CD14-positive monocyte (primary cell): ENCODE measurements at regions not wholly inside any gene's neighbourhood (a gene's known extent, or its start where the extent isn't known, plus 50 kb on each side); places are given as distances from the start of the nearest gene placed in this dataset.

Experiments
- DNase-seq, 3 donors: peaks; one replicate each; pipeline ENCODE4 v3.0.0-alpha.2; 2011 to 2022
- H2AFZ ChIP-seq: 2 replicates; pipeline ENCODE4 v1.6.0; 2012; ENCODE audit warnings: mild to moderate bottlenecking, low read depth, low read length, inconsistent platforms; ENCODE audit not compliant: insufficient read depth, poor library complexity, severe bottlenecking
- H3K27ac ChIP-seq, 2 donors: 1 replicate in 1 of 2; 2 replicates in 1 of 2; pipeline ENCODE4 v1.5.1; 2012 to 2013; ENCODE audit warnings: low read length in 2 of 2, control low read depth in 1 of 2, inconsistent platforms in 1 of 2, low read depth in 1 of 2, mild to moderate bottlenecking in 1 of 2
- H3K27me3 ChIP-seq, 2 donors: one replicate each; pipeline versions ENCODE4 v1.6.0 to v1.6.1; 2011 to 2013; ENCODE audit warnings: low read length in 2 of 2; ENCODE audit not compliant: control insufficient read depth in 2 of 2, insufficient read depth in 2 of 2
- H3K36me3 ChIP-seq, 2 donors: replicated peaks in 1 of 2; 1 replicate in 1 of 2; 2 replicates in 1 of 2; pipeline versions ENCODE4 v1.5.1 to v1.6.1; 2012 to 2013; ENCODE audit warnings: low read length in 2 of 2, control low read depth in 1 of 2, inconsistent platforms in 1 of 2, mild to moderate bottlenecking in 1 of 2; ENCODE audit not compliant: insufficient read depth in 2 of 2, control insufficient read depth in 1 of 2
- H3K4me1 ChIP-seq, 2 donors: 1 replicate in 1 of 2; 2 replicates in 1 of 2; pipeline versions ENCODE4 v1.5.1 to v1.6.1; 2012 to 2013; ENCODE audit warnings: low read length in 2 of 2, control low read depth in 1 of 2, inconsistent platforms in 1 of 2, mild to moderate bottlenecking in 1 of 2, moderate library complexity in 1 of 2; ENCODE audit not compliant: insufficient read depth in 2 of 2, control insufficient read depth in 1 of 2
- H3K4me2 ChIP-seq: replicated peaks from 2 replicates; pipeline ENCODE3; 2012; ENCODE audit warnings: low read length, moderate library complexity, mild to moderate bottlenecking; ENCODE audit not compliant: poor library complexity, severe bottlenecking; ENCODE audit errors: extremely low read depth
- H3K4me3 ChIP-seq, 3 experiments: fragments of 200-600 bp in 1 of 3; sonication (generic) in 1 of 3; replicated peaks in 1 of 3; 1 replicate in 2 of 3; 2 replicates in 1 of 3; pipeline ENCODE4 v1.5.1; 2011 to 2013; ENCODE audit warnings: low read length in 3 of 3, mild to moderate bottlenecking in 3 of 3, control low read depth in 2 of 3, low read depth in 2 of 3, inconsistent platforms in 1 of 3, moderate library complexity in 1 of 3
- H3K79me2 ChIP-seq: 2 replicates; pipeline ENCODE4 v1.6.0; 2012; ENCODE audit warnings: mild to moderate bottlenecking, control low read depth, inconsistent platforms, low read length, moderate library complexity; ENCODE audit not compliant: insufficient read depth
- H3K9ac ChIP-seq: 2 replicates; pipeline ENCODE4 v1.6.0; 2017; ENCODE audit warnings: low read length, mild to moderate bottlenecking; ENCODE audit not compliant: insufficient read depth, poor library complexity, severe bottlenecking
- H3K9me3 ChIP-seq, 2 donors: replicated peaks in 1 of 2; 1 replicate in 1 of 2; 2 replicates in 1 of 2; pipeline versions ENCODE4 v1.5.1 to v1.6.1; 2012 to 2013; ENCODE audit warnings: low read length in 2 of 2, control low read depth in 1 of 2; ENCODE audit not compliant: control insufficient read depth in 1 of 2, insufficient read depth in 1 of 2
- H4K20me1 ChIP-seq: 2 replicates; pipeline ENCODE4 v1.6.0; 2012; ENCODE audit warnings: mild to moderate bottlenecking, low read length, control low read depth, moderate library complexity; ENCODE audit not compliant: insufficient read depth
- H3K27ac Mint-ChIP-seq, 7 donors: one replicate each; pipeline ENCODE4 v1.8.0; 2020; ENCODE audit warnings: mild to moderate bottlenecking in 7 of 7, mixed read lengths in 7 of 7, moderate library complexity in 6 of 7, inconsistent platforms in 2 of 7
- H3K27me3 Mint-ChIP-seq, 3 donors: one replicate each; pipeline ENCODE4 v1.8.0; 2021 to 2022; ENCODE audit warnings: low read depth in 3 of 3, mild to moderate bottlenecking in 3 of 3, mixed read lengths in 3 of 3, moderate library complexity in 3 of 3, inconsistent platforms in 1 of 3
- H3K36me3 Mint-ChIP-seq, 2 donors: one replicate each; pipeline ENCODE4 v1.8.0; 2020; ENCODE audit warnings: mixed read lengths in 2 of 2, inconsistent platforms in 1 of 2, mild to moderate bottlenecking in 1 of 2
- H3K4me1 Mint-ChIP-seq: one replicate; pipeline ENCODE4 v1.8.0; 2020; ENCODE audit warnings: mild to moderate bottlenecking, mixed read lengths
- H3K4me3 Mint-ChIP-seq, 2 donors: one replicate each; pipeline ENCODE4 v1.8.0; 2020; ENCODE audit warnings: mild to moderate bottlenecking in 2 of 2, mixed read lengths in 2 of 2, moderate library complexity in 1 of 2
- H3K9me3 Mint-ChIP-seq, 7 donors: one replicate each; pipeline ENCODE4 v1.8.0; 2020 to 2022; ENCODE audit warnings: mixed read lengths in 7 of 7, mild to moderate bottlenecking in 6 of 7, moderate library complexity in 6 of 7, inconsistent platforms in 2 of 7
- CTCF ChIP-seq: fragments of 200-600 bp; IDR thresholded peaks from one replicate; pipeline ENCODE4 v1.8.0; 2022; ENCODE audit warnings: antibody characterized with exemption, mild to moderate bottlenecking
- WGBS: methylation state at CpG from one replicate; pipeline ENCODE4 v1.1.5; 2013; ENCODE audit warnings: missing lambda C conversion rate; ENCODE audit not compliant: insufficient coverage; 5-methylcytosine and 5-hydroxymethylcytosine counted together
- intact Hi-C, 2 donors: fragments of 100-400 bp; cut with micrococcal nuclease; formaldehyde crosslinking; loops; one replicate each; pipeline versions ENCODE4 v1.15.0 to v1.15.1; 2023

GRCh38 chr11:131185915-131186314 lies 184.5 kb upstream of the NTM start:
- Mint-ChIP-seq H3K27ac (no peak overlapping the region), H3K27me3 (peaks cover 0 to 9% (median 3%) of the 10 kb centered on the region in 3 donors), H3K9me3 (peaks cover 0 to 6% (median 0%) of the 10 kb centered on the region in 7 donors), H3K4me1 (peaks cover 2% of the 10 kb centered on the region), H3K36me3 (no peaks in the 10 kb centered on the region), H3K4me3 (no peak overlapping the region)
- intact Hi-C loops, result no loop called here
- Histone ChIP-seq H3K4me3 (no peak overlapping the region), H3K4me2 (no peak overlapping the region), H3K79me2 (no peaks in the 10 kb centered on the region), H3K9ac (no peak overlapping the region), H3K9me3 (no peaks in the 10 kb centered on the region), H3K36me3 (no peaks in the 10 kb centered on the region), H3K27ac (no peak overlapping the region), H3K4me1 (no peaks in the 10 kb centered on the region), H3K27me3 (no peaks in the 10 kb centered on the region), H4K20me1 (no peaks in the 10 kb centered on the region), H2AFZ (no peak overlapping the region)
- TF ChIP-seq CTCF, result no peak
- 80% methylated on average over 1 of the region's 3 CpGs for WGBS
- no peak for DNase-seq

- no peaks in the 10 kb centered on the region for H3K4me1 ChIP-seq
- peaks cover 0 to 6% (median 0%) of the 10 kb centered on the region in 7 donors for H3K9me3 Mint-ChIP-seq
- H3K4me3 Mint-ChIP-seq, result no peak overlapping the region
- 0% methylated on average over 10 of the region's 10 CpGs for WGBS
- H3K36me3 Mint-ChIP-seq, result no peaks in the 10 kb centered on the region
- H3K4me2 ChIP-seq, result no peak overlapping the region
- no peak overlapping the region for H3K4me3 ChIP-seq
- H2AFZ ChIP-seq, result no peak overlapping the region
- no peaks in the 10 kb centered on the region for H3K36me3 ChIP-seq
- no peak overlapping the region for H3K27ac ChIP-seq
- peaks cover 2% of the 10 kb centered on the region for H3K4me1 Mint-ChIP-seq
- H3K9ac ChIP-seq, result no peak overlapping the region
- peak overlapping the region in 2 of 7 donors; percentile 66 to 76 for H3K27ac Mint-ChIP-seq
- H3K27me3 Mint-ChIP-seq, result peaks cover 0 to 9% (median 3%) of the 10 kb centered on the region in 3 donors
- H4K20me1 ChIP-seq, result no peaks in the 10 kb centered on the region
- intact Hi-C loops, result no loop called here
- H3K79me2 ChIP-seq, result no peaks in the 10 kb centered on the region
- no peaks in the 10 kb centered on the region for H3K9me3 ChIP-seq
- peak in 2 of 3 donors; percentile 5 to 59 for DNase-seq
- TF ChIP-seq CTCF, result no peak
- H3K27me3 ChIP-seq, result no peaks in the 10 kb centered on the region
Measured at GRCh38 chr11:131186629-131187101, 183.8 kb upstream of the NTM start.
